Hindlimb muscle (tissue), 1 donor: ENCODE measurements at regions not wholly inside any gene's neighbourhood (a gene's known extent, or its start where the extent isn't known, plus 50 kb on each side); places are given as distances from the start of the nearest gene placed in this dataset.
"Not testable (repeated sequence)": the region's sequence is repeated elsewhere in the genome, so short reads cannot be mapped to it uniquely, and the experiment has no call there.

ENCODE experiments used
- DNase-seq: peaks from one replicate; pipeline ENCODE4 v3.0.0-alpha.2; 2013

DNA sequence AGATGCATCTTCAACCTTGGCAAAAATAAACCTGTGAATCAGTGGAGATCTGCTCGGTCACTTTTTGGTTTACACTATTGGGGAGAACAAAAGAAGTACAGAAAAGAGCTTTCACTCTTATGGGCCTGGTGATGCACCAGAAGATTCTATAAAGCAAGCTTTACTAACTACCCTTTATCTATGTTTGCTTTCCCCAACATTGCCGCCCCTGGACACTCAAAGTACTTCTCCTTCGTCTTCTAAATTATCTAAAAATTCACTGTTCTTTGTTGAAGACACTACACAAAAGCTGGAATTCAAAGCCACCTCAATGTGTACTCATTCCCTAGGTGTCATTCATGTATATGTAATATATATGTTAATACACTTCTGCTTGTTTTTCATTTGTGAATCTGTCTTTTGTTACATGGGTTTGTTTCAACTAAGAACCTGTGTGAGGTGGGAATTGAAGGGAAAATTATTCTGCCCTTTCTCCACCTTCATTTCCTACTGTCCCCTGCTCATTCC, 97.9 kb upstream of the BTN3A2 start:
- no peak for DNase-seq

DNA sequence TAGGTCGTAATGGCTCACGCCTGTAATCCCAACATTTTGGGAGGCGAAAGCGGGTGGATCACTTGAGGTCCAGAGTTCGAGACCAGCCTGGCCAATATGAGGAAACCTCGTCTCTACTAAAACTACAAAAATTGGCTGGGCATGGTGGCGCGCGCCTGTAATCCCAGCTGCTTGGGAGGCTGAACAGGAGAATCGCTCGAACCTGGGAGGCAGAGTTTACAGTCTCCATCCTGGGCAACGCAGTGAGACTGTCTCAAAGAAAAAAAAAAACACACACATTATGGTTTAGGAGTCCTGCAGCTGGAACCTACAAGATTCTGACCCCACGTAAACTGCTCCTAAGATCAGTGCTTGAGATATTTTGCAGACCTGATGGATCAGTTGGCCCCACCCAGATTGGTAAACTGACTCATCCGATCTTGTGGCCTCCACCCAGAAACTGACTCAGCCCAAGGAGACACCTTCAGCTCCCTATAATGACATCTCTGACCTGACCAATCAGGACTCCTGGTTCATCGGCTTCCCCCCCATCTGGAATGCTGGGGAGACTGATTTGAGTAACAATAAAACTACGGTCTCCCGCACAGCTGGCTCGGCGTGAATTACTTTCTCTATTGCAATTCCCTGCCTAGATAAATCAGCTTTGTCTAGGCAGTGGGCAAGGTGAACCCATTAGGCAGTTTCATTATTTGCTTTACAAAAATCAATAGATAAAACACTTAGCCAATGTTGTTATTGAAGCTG, 96.2 kb upstream of the BTN3A2 start:
- no peak for DNase-seq

DNA sequence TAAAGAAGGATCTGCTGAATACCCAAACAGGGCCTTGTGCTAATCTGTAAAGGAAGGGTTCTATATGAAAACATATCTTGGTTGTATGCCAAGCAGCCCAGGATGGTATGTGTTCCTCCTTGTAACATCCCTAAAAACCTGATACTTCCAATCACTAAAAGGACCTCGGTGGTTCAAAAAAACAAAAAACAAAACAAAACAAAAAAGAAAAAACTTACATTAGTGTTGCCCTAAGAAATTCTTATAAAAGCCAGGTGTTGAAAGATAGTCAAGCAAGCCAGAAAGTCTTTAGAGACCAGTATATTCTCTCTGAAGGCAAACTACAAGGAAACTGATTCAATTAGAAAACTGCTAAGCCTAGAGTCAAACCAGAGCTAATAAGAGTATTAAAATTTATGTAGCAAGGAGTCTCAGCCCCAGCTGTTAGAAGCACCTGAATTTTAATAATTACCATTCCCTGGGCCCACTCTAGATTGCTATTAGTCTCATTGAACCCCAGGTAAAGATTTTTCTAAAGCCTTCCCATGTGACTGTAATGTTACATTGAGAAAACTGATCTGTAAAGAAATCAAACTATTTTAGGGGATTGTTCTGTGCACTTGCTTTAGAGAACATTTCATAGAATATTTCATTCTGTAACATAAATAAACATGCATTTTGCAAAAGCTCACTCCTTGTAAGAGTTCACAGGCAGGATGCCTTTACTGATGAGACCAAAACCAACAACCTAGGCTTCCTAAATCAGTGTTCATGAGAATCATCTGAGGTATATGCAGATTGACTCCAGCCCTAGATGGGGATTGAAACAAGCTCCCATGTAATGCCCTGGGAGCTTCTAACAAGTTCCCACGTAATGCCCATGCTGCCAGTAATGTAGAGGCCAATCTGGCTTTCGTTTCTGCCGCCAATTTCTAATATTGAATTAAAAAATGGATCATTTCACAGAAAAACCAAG, 95.2 kb upstream of the BTN3A2 start:
- DNase-seq: no peak

DNA sequence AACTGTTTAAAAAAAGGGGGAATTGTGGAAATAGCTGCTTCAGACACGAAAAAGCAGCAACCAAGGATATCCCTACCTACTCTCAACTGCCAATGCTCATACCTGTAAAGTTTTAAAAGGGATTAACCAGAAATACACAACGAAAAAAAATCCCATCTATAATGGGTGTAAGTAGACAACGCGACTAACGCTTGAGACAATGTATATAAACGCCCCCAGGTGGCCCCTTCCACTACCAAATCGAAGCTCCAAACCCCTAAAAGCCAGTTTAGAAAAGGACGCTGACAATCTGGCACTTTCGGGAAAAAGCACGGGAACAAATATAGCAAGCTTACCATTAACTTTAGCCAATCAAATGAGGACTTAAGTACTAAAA, 94.5 kb upstream of the BTN3A2 start:
- no peak for DNase-seq

DNA sequence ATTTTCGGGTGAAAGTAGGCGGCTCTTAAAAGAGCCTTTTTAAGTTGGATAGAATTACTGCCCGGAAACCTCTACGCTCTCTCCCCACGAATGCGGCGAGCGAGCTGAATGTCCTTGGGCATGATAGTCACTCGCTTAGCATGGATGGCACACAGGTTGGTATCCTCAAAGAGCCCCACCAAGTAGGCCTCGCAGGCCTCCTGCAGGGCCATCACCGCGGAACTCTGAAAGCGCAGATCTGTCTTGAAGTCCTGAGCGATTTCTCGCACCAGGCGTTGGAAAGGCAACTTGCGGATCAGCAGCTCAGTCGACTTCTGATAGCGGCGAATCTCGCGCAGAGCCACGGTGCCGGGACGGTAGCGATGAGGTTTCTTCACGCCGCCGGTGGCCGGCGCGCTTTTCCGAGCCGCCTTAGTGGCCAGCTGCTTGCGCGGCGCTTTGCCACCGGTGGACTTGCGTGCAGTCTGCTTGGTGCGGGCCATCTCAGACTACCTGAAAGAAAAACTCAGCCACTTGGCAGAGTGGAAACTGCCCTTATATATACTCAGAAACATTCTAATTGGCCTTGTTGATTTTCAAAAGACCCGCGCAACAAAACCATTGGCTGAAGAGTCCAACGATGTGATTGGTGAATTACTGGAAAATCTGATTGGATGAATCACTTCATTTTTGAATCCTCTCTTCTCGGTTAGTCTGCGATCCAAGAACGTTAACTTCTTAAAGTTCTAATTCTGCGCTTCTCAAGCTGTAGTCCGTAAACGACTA, 93.9 kb upstream of the BTN3A2 start:
- peak; percentile 87 for DNase-seq

DNA sequence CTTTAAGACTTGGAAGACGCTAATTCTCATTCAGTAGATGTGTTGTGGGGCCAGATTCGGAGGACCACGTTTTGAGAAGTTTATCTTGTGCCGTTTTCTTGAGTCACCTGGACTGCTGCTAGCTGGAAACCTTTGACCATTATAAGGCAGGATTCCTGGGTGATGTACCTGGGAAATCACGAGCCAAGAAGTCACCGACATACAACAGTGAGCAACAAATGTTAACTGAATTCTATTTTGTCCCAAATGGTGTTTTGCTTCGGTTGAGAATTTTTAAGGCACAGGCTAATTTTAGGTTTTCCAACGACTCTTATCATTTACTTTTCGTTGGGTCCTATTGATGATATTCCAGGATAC, 93.4 kb upstream of the BTN3A2 start:
- DNase-seq: no peak

DNA sequence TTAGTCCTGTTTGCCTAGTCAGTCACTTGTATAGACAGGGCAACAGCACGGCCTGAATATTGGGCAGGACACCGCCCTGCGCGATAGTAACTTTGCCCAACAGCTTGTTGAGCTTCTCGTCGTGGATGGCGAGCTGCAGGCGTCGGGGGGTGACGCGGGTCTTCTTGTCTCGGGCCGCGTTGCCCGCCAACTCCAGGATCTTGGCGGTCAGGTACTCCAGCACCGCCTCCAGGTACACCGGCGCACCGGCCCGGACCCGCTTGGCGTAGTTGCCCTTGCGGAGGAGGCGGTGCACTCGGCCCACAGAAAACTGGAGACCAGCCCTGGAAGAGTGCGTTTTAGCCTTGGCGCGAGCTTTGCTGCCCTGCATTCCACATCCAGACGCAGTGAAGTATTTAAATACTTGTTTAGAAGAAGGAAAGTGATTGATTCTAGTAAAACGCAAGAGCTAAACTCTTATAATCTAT, 92.8 kb upstream of the BTN3A2 start:
- DNase-seq: peak; percentile 38

DNA sequence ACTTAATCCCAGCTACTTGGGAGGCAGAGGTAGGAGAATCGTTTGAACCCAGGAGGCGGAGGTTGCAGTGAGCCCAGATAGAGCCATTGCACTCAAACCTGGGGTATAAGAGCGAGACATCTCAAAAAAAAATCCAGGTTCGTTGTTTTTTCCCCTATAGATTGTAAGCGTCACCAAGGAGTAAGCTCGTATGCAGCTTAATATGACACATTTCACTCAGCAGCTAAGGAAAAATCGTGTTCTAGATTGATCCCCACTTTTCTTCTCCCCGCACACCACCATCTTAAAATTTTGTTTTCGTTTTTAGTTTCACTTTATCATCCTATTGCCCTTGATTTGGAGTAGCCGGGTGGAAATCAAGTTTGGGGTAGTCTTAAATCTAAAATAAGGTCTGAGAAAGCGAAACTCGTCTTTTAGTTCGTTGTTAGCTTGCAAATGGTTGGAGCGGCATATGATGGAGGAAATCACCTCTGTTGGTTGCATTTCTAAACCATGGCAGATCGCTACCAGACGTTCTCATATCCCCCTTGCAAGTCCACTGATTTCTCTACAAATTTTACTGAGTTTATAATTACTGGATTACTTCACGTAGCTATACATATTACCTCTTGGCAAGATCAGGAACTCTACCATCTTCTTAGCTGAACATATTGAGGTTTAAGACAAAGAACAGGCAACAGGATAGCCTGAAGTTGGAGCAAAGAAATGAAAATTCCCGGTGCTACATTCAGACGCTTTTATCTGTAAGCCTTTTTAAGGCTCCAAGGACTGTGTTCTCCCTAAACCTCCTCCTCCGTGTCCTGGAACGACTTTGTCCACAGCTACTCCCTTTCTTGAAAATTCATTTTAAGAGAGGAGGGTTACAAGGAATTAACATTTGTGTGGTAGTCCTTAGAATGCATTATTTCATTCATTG, 91.1 kb upstream of the BTN3A2 start:
- DNase-seq: peak; percentile 60

DNA sequence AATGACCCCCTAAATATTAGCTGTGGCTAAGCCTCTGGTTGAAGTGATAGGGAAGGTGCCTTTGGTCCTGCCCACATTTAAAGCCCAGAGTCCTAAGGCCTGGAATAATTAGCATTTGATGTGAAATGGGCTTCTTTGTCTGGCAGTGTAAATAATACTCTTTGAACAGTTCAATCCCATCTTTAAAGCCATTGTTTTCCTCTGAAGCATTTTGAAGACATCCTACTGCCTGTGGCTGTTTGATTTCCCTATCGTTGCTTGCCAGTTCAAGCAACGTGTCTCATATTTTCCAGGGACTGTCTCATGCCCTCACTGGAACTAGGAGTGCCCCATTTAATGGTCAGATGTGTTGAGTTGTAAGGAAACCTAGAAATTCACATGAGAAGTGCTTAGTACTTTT, 89.3 kb upstream of the BTN3A2 start:
- no peak for DNase-seq

DNA sequence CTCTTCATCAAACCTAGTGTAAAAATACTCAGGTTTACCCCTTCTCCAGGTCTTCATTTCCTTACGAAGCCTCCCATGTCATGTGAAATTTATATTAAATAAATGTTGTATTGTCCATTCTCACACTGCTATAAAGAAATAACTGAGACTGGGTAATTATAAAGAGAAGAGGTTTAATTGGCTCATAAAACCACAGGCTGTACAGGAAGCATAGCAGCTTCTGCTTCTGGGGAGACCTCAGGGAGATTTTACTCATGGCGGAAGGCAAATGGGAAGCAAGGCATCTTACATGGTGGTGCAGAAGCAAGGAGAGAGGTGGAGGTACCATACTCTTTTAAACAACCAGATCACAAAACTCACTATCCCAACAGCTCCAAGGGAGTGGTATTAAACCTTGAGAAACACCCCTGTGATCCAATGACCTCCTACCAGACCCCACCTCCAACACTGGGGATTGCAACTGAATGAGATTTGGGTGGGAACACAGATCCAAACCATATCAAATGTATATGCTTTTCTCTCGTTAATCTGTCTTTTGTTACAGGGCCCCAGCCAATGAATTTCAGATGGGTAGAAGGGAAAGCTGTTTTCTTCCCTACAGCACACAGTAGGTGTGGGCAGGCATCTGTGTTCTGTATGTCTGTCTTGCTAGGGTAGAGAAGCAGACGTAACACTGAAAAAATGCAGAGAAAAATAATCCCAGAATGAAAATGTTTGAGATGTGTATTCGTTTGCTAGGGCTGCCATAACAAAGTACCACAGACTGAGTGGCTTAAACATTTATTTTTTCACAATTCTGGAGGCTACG, 88.0 kb upstream of the BTN3A2 start:
- DNase-seq: no peak

DNA sequence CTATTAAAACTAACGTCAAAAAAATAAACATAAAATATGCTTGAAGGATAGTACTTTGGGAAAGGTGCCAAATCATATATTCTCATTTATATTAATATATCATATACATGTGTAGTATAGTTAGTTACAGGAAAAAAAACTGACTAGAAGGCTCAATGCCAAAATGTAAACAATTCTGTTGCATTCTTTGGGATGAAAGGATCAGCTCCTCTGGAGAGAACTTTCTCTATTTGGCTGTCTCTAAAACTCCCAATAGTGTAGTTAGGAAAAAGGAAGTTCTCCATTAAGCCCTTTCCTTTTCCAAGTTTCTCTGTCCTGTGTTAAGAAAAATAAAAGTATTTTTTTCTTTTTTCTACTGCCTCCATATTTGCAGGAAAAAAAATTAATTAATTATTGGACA, 86.5 kb upstream of the BTN3A2 start:
- DNase-seq: no peak

DNA sequence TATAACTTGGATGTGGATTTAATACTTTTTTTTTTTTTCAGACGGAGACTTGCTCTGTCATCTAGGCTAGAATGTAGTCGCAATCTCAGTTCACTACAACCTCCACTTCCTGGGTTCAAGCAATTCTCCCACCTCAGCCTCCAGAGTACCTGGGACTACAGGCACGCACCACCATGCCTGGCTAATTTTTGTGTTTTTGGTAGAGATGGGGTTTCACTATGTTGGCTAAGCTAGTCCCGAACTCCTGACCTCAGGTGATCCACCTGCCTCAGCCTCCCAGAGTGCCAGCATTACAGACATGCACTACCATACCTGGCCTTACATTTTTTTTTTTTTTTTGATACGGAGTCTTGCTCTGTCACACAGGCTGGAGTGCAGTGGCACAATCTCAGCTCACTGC, 85.6 kb upstream of the BTN3A2 start:
- not testable (repeated sequence) for DNase-seq

DNA sequence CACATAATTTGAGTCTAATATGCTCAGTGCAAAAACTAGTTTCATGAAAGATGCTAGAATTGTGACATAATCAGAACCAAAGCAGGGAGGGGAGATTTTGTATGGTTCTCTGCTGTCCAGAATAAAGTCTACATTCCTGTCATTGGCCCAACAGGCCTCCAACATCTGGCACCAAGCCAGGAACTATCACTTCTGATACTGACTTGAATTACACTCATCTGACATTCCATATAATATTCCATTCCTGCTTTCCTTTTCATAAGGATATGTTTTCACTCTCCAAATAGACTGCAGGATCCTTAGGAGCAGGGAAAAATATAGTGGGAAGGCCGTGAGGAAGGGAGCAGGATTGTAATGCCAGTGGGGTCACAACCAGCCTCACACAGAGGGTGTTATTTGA, 84.6 kb upstream of the BTN3A2 start:
- DNase-seq: no peak

DNA sequence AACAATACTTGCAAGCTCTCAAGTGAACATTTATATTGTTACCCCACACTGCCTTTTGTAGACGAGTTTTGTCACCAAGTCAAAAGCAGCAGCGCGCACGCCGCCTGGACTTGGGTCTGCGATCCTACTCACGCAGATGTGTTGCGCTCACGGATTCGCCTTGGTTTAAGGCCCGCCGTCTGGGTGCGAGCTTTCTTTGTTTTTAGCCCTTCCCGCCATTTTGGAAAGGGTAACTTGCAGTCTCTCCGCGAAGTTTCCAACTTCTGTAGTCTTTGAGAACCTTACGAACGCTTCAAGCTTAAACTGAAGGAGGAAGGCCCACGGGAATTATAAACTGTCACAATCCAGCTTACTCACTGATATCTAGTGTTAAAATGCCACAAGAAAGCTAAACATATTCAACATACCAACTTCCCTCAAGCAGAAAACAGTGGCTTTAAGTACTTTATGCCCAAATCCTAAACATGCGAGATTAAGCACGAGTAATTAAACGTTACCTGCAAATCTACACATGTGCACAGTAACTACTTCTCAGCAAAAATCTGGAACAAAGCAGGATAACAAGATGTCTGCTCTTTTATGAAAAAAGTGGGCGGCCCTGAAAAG, 80.4 kb upstream of the BTN3A2 start:
- DNase-seq: peak; percentile 76

DNA sequence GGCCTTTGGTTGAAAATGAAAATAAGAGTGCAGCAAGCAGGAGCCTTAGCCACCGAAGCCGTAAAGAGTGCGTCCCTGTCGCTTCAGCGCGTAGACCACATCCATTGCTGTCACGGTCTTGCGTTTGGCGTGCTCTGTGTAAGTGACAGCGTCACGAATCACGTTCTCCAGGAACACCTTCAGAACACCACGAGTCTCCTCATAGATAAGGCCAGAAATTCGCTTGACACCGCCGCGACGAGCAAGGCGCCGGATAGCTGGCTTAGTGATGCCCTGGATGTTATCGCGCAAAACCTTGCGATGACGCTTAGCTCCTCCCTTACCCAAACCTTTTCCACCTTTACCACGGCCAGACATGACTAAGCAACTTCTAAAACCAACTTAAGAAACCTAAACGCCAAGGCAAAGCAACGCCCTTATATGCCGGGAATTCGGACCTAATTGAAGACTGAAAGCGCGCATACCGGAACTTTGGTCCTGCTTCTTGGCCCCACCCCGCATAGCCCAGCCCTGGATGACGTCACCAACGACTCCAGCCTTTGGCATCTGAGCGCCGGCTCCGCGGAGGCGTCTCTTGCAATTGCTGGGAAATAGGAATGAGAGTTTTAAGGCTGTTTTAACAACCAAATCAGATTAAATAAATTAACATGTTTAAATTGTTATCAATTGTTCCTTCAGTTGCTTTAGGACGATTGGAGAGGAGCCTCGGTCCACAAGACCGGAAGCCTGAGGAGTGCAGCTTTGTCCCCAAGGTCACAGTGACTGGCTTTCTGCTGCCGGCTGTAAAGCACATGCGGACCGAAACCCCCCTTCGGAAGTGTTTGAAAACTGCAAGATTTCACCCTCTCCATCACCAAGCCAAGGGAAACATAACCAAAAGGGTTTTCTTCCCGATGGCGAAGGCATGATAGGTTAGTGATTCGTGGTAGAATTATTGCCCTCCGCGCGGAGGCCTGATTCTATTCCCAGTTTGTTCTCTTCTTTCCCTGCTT, 79.6 kb upstream of the BTN3A2 start:
- DNase-seq: peak; percentile 99

DNA sequence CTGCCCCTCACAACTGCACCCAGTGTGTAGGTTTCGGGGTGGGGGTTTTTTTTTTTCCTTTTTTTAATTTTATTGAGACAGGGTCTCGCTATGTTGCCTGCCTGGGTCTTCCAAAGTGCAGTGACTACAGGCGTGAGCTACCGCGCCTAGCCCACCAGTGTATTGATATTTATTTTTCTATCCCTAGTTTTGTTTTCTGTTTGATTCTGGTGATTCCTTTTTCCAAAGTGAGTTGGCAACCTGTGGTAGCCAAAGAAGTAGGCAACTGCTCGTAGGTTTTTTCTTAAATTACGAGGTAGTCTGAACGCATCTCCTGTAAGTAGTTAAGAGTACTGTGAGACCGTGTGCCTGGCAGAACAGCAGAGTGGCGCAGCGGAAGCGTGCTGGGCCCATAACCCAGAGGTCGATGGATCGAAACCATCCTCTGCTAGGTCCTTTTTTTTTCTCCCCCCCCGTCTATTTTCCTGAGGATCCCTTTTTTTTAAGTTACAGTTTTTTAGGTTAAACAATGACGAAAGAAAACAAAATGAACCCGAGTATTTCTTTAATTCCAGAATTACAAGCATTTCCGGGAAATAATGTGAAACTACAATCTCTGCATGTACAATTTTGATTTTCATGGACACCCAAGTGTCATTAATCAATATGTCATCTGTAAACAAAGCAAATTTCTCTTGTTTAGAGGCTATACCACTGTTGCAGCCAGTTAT, 78.7 kb upstream of the BTN3A2 start:
- peak; percentile 90 for DNase-seq

DNA sequence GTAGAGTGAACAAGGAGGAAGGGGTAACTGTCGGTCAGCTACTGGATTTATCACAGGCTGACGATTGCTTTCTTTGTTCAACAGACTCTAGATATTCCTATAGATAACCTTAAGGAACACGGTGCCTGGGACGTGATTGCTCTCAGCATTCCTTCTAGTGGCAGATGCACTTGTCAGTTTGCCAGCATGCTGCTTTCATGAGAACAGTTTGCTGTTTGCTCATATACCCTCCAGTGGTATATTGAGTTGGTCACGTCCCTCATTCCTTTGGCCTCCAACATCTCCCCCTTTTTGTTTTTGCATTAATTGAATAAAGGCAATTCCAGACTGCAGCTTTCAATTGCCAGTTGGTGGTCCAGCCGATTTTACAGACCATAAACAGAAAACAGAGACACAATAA, 76.8 kb upstream of the BTN3A2 start:
- no peak for DNase-seq

DNA sequence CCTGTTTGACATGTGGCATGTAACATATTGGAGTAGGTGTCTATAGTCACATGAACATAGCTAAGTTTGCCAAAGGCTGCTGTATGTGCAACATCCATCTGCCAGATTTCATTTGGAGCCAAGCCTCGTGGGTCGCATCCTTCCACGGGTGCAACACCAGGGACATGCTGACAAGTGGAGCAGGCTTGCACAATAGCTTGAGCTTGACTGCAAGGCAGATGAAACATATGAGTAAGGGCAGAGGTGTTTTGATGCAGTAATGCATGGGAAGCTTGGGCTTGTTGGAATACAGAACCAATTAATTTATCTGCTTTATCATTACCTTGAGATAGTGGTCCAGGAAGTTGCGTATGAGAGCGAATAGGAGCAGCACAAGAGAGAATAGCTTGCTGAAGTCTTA, 74.1 kb upstream of the BTN3A2 start:
- no peak for DNase-seq
